GM19328 (cell line): ENCODE measurements at regions not wholly inside any gene's neighbourhood (a gene's known extent, or its start where the extent isn't known, plus 50 kb on each side); places are given as distances from the start of the nearest gene placed in this dataset.

Experiments
- ATAC-seq: cut with Tn5 transposase; IDR thresholded peaks from one replicate; pipeline ENCODE4 v1.9.1; 2021; ENCODE audit warnings: mild to moderate bottlenecking, moderate library complexity; ENCODE audit not compliant: unreplicated experiment

DNA sequence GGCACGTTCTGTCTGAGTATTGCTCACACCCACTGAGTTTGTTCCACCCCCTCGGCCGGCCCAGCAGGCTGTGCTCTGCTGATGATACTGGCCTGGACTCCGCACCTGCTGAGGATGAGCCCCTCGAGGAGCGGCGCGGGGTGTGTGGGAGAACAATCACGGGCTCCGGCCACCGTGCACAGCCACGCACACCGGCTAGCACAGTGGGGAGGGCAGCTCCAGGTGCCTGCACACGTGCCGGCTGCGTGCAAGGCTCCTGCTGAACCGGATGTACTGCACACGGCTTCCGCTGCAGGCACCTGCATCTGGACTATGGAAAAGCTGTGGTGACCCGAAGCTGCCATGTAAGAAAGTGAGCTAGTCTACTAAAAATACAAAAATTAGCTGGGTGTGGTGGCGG is 485.2 kb upstream of the CDH9 start:
- no peak for ATAC-seq

DNA sequence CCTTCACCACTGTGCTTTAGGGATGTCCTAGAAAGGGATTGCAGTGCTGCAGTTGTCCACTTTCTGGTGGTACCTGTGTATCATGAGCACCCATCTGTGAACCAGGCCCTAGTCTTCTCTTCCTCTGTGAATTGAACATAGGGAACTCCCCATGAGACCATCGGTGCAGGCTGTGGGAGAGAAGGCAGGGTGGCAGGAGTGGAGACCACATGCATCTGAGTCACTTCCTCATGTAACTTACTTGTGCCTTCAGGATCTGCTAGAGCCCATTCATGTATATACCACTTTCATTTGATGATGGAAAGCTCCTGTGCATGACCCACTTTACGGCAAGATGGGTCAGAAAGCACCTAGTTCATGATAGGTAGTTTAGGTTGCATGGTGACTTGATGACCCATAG is 478.1 kb upstream of the CDH9 start:
- no peak for ATAC-seq

DNA sequence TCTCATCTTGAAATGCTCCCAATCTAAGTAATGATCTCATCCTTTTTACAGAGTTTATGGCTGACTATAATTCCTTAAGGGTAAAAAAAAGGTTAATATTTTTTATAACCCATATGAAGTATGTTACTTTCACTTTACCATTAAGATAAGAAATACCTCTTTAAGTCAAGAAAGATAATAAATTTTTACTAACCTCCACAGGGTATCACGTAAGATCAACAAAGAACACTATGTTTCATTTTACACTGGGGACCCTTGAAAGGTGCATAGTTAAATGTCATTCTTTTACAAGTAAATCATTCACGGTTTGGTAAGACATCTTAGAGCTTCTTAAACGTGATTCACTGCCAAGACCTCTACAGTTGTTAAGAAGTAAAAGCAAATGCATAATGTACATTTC is 472.7 kb upstream of the CDH9 start:
- no peak for ATAC-seq

DNA sequence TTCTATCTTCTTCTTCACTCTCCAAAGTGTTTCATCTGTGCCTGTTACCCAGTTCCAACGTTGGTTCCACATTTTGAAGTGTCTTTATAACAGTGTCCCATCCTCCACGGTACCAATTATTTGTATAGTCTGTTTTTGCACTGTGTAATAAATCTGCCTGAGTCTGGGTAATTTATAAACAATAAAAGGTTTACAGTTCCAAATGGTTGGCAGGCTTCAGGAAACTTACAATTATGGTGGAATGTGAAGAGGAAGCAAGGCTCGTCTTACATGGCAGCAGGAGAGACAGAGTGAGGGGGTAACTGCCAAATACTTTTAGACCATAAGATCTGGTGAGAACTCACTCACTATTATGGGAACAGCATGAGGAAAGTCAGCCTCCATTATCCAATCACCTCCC is 465.4 kb upstream of the CDH9 start:
- ATAC-seq = no peak

DNA sequence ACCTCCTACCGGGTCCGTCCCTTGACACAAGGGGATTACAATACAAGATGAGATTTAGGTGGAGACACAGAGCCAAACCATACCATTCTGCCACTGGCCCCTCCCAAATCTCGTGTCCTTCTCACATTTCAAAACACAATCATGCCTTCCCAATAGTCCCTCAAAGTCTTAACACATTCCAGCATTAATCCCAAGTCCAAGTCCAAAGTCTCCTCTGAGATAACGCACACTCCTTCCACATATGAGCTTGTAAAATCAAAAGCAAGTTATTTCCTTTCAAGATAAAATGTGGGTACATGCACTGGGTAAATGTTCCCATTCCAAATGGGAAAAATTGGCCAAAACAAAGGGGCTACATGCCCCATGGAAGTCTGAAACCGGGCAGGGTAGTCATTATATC is 463.9 kb upstream of the CDH9 start:
- no peak for ATAC-seq

DNA sequence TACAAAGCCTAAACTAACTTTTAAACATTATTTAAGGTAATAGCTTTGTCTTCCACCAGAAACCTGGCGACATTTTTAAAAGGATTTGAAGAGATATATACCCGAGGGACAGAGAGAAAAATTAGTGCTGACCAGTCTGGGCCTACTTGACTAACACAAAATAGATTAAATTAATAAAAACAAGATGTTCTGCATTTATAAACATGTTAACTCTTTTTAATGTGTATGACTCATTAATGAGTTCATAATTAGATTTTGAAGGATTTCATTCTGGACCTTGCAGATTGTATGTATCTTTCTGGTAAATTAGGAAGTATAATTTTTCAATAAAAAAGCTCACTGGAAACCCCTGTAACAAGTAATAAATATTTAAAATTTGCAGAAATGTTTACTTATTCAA is 459.1 kb upstream of the CDH9 start:
- ATAC-seq = no peak

DNA sequence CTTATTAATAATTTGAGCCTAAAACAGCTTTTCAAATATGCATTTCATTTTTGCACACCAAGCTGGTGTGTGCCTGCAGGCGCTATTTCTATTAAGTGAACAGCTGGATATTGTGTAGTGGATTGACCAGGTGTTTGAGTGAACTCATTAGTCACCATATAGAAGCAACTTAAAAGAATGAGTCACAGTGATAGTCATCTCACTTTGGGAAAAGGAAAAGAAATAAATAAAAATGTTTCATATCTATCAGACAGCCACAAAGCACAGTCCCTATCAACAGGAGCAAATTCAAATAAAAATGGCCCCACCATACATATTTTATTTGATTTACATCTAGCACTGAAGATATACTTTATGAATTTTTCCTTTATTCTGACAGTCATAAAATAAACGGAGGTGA is 456.5 kb upstream of the CDH9 start:
- ATAC-seq = no peak

DNA sequence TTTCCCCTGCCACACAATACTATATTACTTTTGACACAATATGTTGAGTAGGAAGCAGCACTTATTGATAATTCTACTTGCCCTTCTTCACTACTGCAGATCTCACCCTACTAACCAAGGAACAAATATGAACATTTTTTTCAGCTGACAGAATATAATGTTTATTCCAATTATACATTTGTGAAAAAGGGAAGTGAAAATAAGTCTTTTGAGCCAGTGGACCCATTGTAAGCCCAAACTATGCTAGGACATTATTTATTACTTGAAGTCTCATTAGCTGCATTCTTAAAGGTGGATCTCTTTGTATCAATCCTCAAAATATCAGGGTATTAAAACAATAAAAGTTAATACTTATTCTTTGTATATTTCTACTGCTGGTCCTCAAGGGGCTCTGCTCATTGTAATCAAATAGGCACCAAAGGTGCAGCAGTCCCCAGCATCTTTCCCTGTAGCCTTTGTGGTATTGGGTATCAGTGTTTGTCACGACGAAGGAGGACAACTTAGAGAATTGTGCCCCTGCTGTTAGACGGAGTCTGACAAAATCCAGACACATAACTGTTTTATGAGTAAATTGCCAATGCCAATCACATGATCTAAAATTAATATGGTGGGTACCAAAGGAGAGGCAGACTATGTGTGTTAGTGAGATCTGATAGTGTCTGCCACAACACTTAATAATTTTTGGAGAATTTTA is 453.5 kb upstream of the CDH9 start:
- no peak for ATAC-seq

DNA sequence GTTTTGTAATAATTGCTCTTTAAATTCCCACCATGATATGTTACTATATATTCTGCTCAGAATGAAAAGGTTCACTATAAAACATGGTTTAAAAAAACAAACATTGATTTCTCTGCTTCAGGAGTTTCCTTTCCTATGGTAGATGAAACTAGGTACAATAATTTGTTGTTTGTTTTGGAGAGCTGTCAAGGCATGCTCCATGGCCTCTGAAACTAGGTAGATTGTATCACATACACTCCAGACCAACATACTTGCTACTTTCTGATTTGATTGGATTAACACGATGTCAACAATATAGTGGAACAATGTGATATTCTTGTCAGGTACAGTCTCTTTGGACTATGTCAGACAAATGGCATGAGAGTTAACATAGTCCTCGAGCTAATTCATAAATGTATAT is 452.7 kb upstream of the CDH9 start:
- ATAC-seq = no peak

DNA sequence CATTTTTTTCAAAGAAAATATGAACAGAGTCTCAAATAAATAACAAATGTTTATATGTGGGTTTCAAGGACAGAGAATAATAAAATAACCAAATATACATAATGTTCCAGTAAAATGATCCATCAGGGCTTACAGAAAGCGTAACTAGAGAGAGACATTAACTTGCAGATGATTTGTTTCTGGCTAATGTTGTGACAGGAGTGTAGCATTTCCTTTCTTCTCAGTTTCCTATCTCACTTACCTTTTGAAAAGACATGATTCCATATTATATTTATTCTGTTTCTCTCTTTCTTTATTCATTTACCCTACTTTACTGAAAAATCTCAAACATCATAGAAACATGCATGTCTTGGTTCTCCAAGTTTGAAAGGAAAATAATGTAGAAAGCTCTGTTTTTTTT is 451.3 kb upstream of the CDH9 start:
- no peak for ATAC-seq

DNA sequence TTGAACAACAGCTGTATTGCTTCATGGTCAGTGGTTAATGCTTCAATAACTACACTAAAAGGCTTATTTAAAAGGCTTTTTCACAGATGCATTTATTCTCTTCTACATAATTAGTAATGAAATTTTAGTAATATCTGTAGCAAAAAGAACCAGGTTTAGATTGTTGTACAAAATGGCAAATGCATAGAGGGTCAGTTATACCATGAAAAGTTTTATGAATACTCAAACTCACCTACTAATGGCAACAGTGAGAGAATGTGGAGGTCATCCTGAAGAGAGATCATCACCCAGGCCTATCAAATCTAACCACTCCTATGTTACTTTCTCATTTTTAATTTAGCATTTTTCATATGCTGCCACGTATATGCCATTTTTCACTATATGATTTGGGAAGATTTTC is 444.3 kb upstream of the CDH9 start:
- no peak for ATAC-seq

DNA sequence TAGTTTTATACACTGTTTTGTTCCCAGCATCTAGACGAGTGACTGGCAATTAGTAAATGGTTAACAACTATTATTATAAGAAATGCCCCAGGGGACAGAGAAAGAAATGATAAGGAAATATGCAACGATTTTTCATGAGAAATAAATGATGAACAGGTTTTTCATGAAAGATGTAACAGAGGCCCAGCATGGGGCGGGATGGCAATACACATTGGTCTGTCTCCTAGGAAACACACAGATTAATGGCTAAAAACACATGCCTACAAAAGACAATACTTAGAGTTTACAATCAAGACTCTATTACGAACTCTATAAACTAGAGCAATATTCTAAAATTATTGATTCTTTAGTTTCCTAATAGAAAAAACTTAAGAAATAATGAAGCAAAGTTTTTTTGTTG is 441.5 kb upstream of the CDH9 start:
- ATAC-seq = no peak

DNA sequence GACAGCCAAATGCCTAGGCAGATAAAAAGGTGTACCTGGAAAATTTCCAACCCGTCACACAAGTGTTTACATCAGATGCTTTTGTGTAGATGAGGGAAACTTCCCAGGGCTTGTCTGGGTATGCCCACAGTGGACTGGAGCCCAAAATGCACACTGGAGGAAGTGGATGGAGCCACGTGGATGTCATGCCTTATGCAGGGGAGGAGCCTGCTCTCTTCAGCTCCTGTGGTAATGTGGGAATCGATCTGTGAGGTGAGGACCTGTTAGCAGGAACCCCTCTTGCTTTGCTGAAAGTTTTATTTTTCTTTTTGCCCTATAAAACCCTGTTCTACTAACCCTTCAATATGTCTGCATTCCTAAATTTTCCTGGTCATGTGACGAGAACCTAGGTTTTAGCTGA is 439.2 kb upstream of the CDH9 start:
- ATAC-seq = no peak

DNA sequence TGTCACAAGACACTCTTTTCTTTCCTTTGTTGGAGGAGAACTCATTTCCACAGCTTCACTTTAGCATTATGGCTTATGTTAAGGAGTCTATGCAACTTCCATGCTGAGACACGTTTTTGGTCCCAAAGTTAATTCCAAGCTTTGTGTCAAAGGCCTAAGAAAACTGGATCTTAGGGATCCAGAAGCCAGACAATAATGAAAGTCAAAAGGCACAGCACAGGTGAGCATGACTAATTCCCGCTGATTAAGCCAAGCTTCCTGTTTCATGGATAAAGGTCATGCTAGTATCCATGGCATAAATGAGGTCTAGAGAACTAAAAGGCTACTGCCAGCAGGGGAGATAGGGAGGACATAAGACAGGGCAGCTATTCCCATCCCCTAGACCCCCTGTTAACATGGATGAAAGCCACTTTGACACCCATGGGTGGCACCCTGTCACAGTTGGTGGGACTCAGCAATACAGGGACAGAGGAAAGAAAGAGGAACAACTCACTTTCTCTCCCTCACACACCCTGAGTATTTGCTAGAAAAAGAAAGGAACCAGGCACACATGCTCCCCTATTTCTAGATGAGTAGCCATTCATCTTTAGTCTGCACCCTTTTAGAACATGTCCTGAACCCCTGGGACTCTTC is 438.1 kb upstream of the CDH9 start:
- ATAC-seq = no peak

DNA sequence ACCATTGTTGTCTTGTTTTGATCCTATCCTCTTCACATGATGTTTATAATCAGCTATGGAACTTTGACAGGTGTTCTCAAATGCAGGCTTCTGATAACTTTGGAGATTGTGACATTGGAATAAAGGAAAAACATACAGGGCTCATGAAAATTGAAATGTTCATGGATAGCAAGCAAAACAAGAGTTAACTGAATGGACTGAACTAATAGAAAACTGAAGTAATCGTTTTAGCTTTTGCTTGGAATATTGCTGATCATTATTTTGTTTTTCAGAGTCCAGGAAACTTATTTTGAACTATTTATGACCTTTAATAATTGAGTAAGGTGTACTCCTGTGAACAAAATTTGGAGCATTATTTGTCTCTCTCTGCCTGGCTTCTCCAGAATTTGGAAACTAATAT is 436.7 kb upstream of the CDH9 start:
- ATAC-seq = no peak

DNA sequence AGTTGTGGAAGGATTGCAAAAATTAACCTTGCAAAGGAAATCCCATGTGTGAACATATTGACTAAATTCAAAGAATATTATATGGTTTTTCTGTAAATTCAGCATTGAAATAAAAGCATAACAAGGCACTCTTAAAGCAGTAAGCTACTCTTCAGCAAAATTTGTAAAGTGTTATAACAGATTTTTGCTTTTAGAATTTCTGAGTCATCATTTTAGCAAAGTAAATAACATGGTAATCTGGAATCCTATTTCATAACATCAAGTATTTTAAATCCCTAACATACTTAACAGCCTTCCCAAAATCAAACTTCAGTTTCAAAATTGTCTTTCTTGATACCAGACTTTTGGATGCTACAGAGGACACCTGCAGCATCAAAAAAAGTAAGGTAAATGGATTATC is 436.0 kb upstream of the CDH9 start:
- no peak for ATAC-seq

DNA sequence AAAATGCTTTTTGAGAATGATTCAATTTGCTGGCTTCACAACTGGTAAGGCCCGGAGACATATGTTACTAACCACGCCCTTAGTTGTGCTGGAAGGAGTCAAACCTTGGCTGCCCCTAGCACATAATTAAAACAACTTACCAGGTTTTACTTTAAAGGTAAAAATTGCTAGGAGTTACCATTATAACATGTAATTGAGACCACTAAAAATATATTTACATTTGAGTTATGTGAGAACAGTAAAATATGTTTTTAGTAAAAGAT is 435.6 kb upstream of the CDH9 start:
- ATAC-seq = no peak

DNA sequence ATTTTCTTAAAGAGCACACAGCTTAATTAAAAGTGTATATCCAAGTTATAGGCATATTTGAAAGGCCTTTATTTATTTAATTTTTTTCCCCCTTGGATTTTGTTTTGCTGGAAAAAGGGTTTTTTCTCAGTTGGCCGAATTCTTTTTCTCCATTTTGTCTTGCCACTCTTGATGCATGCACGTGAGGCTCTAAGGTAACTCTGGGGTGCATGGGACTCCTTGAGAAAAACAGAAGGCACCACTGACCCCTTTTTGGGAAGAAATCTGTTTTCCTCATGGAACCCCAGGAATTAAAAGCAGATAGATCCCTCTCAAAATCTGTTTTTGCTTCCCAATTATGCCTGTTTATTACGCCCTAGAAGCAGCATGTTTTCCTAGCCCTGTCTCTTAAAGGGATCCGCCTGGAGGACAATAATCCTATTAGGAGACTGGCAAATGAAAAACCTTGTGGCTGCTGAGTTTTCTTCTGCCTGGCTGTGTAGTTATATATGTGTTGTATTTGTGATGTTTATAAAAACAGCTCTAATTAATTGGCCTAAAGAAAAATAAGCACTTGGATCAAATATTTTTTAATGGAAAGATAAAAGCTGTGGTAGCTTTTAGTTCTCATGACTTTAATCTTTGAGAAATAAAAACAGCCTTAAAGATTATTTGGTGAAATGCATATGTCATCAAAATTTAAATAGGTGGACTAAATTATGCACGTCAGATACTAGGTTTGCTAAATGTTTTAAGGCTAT is 435.1 kb upstream of the CDH9 start:
- no peak for ATAC-seq

DNA sequence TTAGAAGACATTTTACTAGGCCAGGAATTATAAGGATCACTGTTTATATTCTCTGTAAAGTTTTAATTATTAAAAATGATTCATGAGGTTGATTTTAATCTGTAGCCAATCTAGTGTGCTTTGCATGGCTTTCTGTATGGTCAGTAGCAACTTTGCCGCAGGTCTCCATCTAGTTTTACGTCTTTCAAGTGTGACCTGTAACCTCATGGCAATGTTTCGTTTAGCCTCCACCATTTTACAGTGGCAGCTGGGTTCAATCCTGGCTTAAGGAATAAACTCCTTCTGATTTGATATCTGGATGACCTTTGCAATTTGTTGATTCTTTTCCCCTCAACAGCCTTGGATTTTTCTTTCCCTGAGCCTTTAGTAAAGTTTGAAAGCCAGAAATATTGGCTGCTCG is 434.5 kb upstream of the CDH9 start:
- ATAC-seq = no peak

DNA sequence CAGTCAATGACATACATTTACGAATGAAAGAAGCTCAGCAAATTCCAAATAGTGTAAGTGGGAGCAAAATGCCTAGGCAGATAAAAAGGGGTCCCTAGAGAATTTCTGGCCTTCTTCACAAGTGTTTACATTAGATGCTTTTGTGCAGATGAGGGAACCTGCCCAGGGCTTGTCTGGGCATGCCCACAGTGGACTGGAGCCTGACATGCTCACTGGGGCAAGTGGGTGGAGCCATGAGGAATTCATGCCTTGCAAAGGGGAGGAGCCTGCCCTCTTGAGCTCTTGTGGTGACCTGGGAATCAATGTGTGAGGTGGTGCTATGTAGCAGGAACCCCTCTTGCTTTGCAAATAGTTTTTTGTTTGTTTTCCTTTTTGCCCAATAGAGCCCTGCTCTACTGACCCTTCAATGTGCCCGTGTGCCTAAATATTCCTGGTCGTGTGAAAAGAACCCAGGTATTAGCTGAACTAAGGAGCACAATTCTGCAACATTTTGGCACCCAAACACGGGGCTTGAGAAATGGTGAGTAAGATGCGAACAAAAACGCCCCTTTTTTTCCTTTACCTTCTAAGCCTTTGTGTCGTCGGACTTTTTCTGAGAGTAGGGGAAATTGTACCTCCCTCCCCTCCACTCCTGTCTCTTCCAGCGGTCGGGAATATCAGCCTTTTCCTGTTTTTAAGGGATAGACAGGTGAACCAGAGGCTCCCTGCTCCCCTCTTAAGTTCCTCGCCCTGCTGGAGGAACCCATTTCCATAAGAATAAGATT is 433.8 kb upstream of the CDH9 start:
- ATAC-seq = no peak

DNA sequence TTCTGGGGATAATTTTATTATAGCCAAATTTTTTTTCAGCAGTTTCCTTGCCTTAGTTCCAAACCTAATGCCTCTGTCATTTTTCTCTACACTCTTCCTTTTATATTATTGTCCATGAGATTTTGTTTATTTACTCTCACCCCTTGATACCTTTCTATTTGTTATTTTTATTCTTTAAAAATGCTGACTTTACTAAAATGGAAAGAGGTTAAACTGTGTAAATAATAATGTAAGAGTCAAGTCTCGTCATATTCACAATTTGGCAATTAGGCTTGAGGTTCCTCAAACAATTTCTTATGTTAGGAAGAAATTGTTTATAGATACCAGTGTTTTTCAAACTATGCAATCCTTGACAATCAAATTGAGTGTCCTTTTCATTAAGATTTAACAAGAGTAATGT is 428.6 kb upstream of the CDH9 start:
- ATAC-seq = no peak

DNA sequence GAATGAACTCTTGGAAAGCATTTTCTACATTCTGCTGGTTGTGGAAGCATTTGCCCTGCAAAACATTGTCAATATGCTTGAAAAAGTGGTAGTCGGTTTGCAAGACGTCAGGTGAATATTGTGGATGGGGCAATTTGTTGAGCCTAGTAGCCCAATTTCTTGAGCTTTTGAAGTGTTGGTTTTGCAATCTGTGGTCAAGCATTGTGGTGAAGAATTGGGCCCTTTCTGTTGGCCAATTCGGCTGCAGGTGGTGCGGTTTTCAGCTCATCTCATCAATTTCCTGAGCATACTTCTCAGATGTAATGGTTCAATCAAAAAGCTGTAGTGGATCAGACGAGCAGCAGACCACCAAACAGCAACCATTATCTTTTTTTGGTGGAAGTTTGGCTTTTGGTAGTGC is 426.8 kb upstream of the CDH9 start:
- no peak for ATAC-seq
